DOHH2 (cell line): ENCODE measurements at regions not wholly inside any gene's neighbourhood (a gene's known extent, or its start where the extent isn't known, plus 50 kb on each side); places are given as distances from the start of the nearest gene placed in this dataset.

Experiments
- EZH2phosphoT487 ChIP-seq: fragments of 200-600 bp; sonication (generic); IDR thresholded peaks from 2 replicates; pipeline ENCODE4 v1.6.1; 2017; ENCODE audit warnings: borderline replicate concordance, mild to moderate bottlenecking, antibody characterized with exemption, low read length, moderate library complexity, mixed read lengths
- TF ChIP-seq, protein P1 (sequence below): fragments of 200-600 bp; sonication (generic); IDR thresholded peaks from one replicate; pipeline ENCODE4 v1.5.1; 2014; ENCODE audit warnings: antibody characterized with exemption, mild to moderate bottlenecking, low read depth, low read length; ENCODE audit not compliant: poor library complexity, severe bottlenecking

GRCh38 chr9:79255651-79256260, 316.0 kb upstream of the TLE4 start:
- TF ChIP-seq, protein P1, sequence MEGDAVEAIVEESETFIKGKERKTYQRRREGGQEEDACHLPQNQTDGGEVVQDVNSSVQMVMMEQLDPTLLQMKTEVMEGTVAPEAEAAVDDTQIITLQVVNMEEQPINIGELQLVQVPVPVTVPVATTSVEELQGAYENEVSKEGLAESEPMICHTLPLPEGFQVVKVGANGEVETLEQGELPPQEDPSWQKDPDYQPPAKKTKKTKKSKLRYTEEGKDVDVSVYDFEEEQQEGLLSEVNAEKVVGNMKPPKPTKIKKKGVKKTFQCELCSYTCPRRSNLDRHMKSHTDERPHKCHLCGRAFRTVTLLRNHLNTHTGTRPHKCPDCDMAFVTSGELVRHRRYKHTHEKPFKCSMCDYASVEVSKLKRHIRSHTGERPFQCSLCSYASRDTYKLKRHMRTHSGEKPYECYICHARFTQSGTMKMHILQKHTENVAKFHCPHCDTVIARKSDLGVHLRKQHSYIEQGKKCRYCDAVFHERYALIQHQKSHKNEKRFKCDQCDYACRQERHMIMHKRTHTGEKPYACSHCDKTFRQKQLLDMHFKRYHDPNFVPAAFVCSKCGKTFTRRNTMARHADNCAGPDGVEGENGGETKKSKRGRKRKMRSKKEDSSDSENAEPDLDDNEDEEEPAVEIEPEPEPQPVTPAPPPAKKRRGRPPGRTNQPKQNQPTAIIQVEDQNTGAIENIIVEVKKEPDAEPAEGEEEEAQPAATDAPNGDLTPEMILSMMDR, result no peak
- no peak for TF ChIP-seq EZH2phosphoT487
